ENCODE measurements at regions not wholly inside any gene's neighbourhood (a gene's known extent, or its start where the extent isn't known, plus 50 kb on each side); places are given as distances from the start of the nearest gene placed in this dataset.
"Not testable (repeated sequence)": the region's sequence is repeated elsewhere in the genome, so short reads cannot be mapped to it uniquely, and the experiment has no call there.

DNA sequence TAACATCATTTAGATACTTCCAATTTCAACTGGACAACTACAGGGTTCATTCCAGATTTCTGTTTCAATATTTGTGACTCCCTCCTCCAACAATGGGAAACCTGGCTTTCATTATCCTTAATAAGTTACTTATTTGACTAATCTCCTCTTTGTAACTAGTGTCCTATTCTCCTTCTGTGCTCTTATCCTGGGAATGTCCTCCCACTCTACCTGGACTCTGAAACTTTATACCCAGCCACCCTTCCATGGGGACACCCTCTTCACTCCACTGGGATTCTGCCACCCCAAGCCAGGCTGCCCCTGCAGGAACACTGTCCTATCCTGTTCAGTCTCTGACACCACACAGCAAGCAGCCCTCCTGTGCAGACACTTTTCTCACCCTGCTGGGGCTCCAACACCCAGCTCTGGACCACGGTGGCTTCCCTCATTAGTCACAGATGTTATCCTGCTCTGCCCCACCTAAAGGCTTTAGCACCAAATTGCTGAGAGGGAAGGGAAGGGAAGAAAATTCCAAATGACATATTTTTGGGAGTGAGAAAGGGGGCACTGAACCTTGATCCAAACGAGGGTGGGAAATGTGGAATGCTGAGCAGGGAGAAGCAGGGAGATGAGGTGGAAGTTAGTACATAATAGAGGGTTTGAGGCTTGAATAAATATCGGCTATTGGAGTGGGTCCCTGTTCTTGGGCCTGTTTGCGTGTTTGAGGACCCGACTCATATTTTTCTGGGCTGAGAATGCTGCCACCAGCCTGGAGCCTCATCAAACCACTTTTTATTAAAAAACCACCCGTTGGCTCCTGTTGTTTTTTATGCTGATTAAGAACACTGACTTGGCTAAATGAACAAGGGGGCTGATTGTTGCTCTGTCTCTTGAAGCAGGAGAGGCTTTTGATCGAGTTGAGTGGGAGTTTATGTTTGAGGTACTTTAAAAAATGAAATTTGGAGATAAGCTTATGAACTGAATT, 54.0 kb upstream of the AKIRIN2 start:
- DNase-seq, result no peak

DNA sequence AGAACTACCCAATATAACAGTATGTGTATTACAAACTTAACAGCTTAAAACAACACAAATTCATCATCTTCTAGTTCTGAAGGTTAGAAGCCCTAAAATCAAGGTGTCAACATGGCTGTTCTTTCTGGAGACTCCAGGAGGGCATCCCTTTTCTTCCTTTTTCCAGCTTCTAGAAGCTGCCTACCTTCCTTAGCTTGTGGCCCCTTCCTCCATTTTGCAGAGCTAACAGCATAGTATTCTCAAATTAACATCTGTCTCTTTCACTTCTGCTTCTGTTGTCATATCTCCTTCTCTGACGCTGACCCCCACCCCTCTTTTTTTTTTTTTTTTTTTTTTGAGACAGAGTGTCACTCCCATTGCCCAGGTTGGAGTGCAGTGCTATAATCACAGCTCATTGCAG, 52.8 kb upstream of the AKIRIN2 start:
- DNase-seq, result no peak

DNA sequence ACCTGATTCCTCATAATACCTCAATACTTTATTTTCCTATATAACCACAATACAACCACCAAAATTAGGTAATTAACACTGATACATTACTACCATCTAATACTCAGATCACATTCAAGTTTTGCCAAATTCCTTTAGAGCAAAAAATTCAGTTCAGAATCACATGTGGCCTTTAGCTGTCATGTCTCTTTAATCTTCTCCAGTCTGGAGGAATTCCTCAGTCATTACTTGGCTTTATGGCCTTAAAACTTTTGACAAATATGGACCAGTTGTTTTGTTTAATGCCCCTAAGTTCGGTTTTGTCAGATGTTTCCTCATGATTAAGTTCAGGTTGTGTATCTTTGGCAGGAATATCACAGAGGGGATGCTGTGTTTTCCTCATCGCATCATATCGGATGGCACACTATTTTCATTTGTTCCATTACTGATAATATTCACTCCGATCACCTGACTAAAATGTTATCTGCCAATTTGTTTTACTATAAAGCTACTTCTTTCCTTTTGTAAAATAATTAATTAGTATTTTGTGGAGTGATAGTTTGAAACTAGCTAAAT, 51.2 kb upstream of the AKIRIN2 start:
- DNase-seq, result no peak

DNA sequence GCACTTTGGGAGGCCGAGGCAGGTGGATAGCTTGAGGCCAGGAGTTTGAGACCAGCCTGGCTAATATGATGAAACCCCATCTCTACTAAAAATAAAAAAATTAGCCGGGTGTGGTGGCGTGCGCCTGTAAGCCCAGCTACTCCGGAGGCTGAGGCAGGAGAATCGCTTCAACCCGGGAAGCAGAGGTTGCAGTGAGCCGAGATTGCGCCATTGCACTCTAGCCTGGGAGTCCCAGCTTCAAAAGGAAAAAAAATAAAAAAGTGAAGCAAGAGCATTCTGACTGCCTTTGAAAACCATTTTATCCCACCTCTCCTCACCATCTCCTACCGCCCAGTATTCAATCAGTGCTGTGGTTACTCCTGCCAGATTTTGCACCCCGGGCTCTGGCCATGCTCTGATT, 50.5 kb upstream of the AKIRIN2 start:
- DNase-seq, result not testable (repeated sequence)

Data from CD4-positive, alpha-beta T cell treated with Interleukin-4 for 4 hours (primary cell).